Esophagus muscularis mucosa (tissue), 4 donors: ENCODE measurements at regions not wholly inside any gene's neighbourhood (a gene's known extent, or its start where the extent isn't known, plus 50 kb on each side); places are given as distances from the start of the nearest gene placed in this dataset.

ENCODE experiments used
- DNase-seq: peaks from one replicate; pipeline ENCODE4 v3.0.0-alpha.2; 2017; ENCODE audit errors: extremely low spot score
- H3K27ac ChIP-seq, 4 donors: fragments of 200-600 bp; sonication (generic); replicated peaks in 1 of 4; 1 replicate in 3 of 4; 2 replicates in 1 of 4; pipeline ENCODE4 v1.5.1; 2016 to 2019; ENCODE audit warnings: mild to moderate bottlenecking in 1 of 4
- H3K27me3 ChIP-seq, 4 donors: fragments of 200-600 bp; sonication (generic); one replicate each; pipeline versions ENCODE4 v1.5.1 to v1.6.0; 2016 to 2019
- H3K36me3 ChIP-seq, 4 donors: fragments of 200-600 bp; sonication (generic); one replicate each; pipeline ENCODE4 v1.5.1; 2016 to 2019
- H3K4me1 ChIP-seq, 4 donors: fragments of 200-600 bp; sonication (generic); one replicate each; pipeline ENCODE4 v1.5.1; 2016 to 2019
- H3K4me3 ChIP-seq, 4 donors: fragments of 200-600 bp; sonication (generic); 1 replicate in 2 of 4; 2 replicates in 2 of 4; pipeline ENCODE4 v1.5.1; 2016 to 2019; ENCODE audit warnings: mild to moderate bottlenecking in 4 of 4, moderate library complexity in 1 of 4
- H3K9me3 ChIP-seq, 4 donors: fragments of 200-600 bp; sonication (generic); 1 replicate in 3 of 4; 2 replicates in 1 of 4; pipeline ENCODE4 v1.5.1; 2016 to 2019
- EP300 ChIP-seq: sonication (generic); formaldehyde crosslinking; IDR thresholded peaks from one replicate; pipeline ENCODE4 v1.6.1; 2017; ENCODE audit warnings: antibody characterized with exemption
- POLR2A ChIP-seq: fragments of 450-650 bp; IDR thresholded peaks from one replicate; pipeline ENCODE4 v1.6.1; 2017; ENCODE audit warnings: antibody characterized with exemption, moderate library complexity, mild to moderate bottlenecking, low read depth
- POLR2AphosphoS5 ChIP-seq, 2 donors: sonication (generic); formaldehyde crosslinking; IDR thresholded peaks; one replicate each; pipeline ENCODE4 v1.6.1; 2017; ENCODE audit warnings: antibody characterized with exemption in 2 of 2
- WGBS: methylation state at CpG from one replicate; pipeline ENCODE4 v1.1.5; 2018; 5-methylcytosine and 5-hydroxymethylcytosine counted together
- intact Hi-C: fragments of 100-400 bp; cut with DNase I; formaldehyde crosslinking; loops from one replicate; pipeline ENCODE4 v1.15.1; 2023
- TF ChIP-seq, protein P1 (sequence below), 3 experiments: fragments of 200-600 bp in 2 of 3; fragments of 450-650 bp in 1 of 3; sonication (generic) in 2 of 3; IDR thresholded peaks; one replicate each; pipeline ENCODE4 v1.5.1; 2017 to 2019; ENCODE audit warnings: antibody characterized with exemption in 3 of 3, mild to moderate bottlenecking in 2 of 3, moderate library complexity in 1 of 3

DNA sequence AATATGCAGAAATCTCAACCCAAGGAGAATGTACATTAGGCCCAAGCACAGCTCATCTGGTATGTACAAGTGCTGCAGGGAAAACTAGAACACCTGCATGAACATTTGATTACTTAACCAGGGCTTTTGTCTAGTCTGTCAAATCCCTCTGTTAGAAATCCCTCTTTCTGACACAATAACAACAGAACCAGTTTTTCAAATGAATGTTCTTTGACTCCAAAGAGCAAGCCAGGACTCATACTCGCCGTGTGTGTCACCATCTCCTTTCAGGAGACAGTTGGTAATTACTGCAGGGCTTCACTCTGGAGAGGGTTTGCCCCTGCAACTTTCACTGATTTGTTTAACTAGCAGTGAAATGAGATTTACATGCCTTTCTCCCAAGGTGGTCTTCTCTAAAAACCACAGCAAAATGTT lies 143.0 kb upstream of the FAM241A start:
- intact Hi-C loops, result no loop called here
- Histone ChIP-seq H3K4me3 (no peak overlapping the region), H3K9me3 (no peaks in the 10 kb centered on the region), H3K27me3 (no peaks in the 10 kb centered on the region), H3K36me3 (no peaks in the 10 kb centered on the region), H3K27ac (no peak overlapping the region), H3K4me1 (no peaks in the 10 kb centered on the region)
- TF ChIP-seq EP300 (no peak), POLR2AphosphoS5 (IDR thresholded peaks at IDR 0.05) (no peak), POLR2A (no peak)
- TF ChIP-seq, protein P1, sequence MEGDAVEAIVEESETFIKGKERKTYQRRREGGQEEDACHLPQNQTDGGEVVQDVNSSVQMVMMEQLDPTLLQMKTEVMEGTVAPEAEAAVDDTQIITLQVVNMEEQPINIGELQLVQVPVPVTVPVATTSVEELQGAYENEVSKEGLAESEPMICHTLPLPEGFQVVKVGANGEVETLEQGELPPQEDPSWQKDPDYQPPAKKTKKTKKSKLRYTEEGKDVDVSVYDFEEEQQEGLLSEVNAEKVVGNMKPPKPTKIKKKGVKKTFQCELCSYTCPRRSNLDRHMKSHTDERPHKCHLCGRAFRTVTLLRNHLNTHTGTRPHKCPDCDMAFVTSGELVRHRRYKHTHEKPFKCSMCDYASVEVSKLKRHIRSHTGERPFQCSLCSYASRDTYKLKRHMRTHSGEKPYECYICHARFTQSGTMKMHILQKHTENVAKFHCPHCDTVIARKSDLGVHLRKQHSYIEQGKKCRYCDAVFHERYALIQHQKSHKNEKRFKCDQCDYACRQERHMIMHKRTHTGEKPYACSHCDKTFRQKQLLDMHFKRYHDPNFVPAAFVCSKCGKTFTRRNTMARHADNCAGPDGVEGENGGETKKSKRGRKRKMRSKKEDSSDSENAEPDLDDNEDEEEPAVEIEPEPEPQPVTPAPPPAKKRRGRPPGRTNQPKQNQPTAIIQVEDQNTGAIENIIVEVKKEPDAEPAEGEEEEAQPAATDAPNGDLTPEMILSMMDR (IDR thresholded peaks at IDR 0.05), result no peak
- no peak for DNase-seq
- 66% methylated on average over 2 of the region's 2 CpGs for WGBS

DNA sequence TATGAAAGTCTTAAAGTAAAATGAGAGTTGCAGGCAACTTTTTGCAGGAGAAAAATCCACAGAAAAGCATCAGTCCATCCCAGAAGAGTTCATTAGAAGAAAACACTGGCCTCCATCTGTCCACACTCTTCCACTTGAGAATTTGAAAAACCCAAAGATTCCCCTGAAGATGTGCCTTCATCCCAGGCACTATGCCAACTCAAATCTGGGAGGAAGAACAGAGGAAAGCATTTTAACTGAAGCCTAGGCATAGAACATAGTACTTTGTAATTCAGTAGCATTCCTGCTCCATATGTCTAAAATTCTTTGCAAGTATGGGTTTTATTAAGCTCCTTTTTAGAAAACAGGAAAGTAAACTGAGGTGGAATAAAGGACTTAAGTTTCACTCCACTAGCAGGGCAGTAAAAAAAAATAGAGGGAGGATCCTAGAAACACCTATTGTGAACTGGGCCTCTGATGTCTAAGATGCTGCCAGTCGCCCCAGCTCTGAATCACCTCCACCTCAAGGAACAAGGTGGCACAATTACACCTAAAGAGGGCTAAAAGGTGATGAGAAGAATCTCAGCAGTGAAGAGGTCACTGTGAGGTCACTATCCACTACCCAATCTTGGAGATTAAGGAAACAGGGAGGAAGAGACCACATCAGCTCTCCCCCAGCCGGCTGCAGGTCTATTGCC lies 141.9 kb upstream of the FAM241A start:
- Histone ChIP-seq H3K27me3 (no peaks in the 10 kb centered on the region), H3K4me1 (no peaks in the 10 kb centered on the region), H3K9me3 (no peaks in the 10 kb centered on the region), H3K27ac (no peak overlapping the region), H3K4me3 (no peak overlapping the region), H3K36me3 (no peaks in the 10 kb centered on the region)
- 84% methylated on average over 2 of the region's 2 CpGs for WGBS
- no peak for DNase-seq
- TF ChIP-seq POLR2A, result no peak
- TF ChIP-seq, protein P1 (IDR thresholded peaks at IDR 0.05), result no peak
- no peak for TF ChIP-seq EP300
- no peak for TF ChIP-seq POLR2AphosphoS5 (IDR thresholded peaks at IDR 0.05)
- intact Hi-C loops, result no loop called here

DNA sequence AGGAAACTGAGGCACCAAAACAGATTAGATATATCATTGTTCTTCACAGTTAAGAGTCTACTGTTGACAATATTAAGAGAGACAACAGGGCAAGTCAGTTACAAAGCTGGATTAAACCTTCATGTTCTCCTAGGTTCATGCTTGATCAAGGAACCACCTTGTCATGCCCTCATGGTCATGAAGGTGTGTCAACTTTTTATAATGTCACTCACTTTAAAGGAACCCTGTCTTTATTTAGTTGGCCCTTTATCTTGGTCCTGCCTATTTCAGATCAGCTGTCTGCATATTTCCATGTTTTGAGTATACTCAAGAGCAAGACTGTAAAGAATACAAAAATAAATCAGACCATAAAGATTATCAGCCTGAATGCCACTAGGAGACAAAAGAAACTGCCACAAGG lies 140.2 kb upstream of the FAM241A start:
- no peak for TF ChIP-seq EP300
- intact Hi-C loops, result no loop called here
- Histone ChIP-seq H3K36me3 (no peaks in the 10 kb centered on the region), H3K27ac (no peak overlapping the region), H3K9me3 (no peaks in the 10 kb centered on the region), H3K4me1 (no peaks in the 10 kb centered on the region), H3K4me3 (no peak overlapping the region), H3K27me3 (no peaks in the 10 kb centered on the region)
- no peak for DNase-seq

DNA sequence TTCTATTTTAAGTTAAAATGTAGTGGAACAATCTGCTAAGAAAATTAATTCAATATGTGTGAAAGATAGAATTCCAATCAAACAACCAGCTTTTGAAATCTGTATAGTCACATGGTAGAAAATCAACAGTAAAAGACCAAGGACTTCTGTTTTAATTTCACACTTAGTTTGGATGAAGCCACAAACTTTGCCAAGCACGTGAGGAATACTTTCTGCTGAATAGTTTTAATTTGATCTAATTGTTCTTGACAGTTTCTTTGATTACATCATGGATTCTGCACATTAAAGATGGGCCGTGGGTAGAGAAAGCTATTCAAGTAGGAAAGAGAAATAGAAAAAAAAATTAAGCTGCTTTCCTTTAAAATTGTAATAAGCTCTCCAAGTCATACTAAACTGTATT lies 137.9 kb upstream of the FAM241A start:
- H3K27ac ChIP-seq, result no peak overlapping the region
- WGBS, result 63% methylated on average over 2 of the region's 2 CpGs
- no peak overlapping the region for H3K4me3 ChIP-seq
- TF ChIP-seq, protein P1 (IDR thresholded peaks at IDR 0.05), result no peak
- TF ChIP-seq EP300 (no peak), POLR2AphosphoS5 (IDR thresholded peaks at IDR 0.05) (no peak), POLR2A (no peak)
- H3K4me1 ChIP-seq, result no peaks in the 10 kb centered on the region
- no peaks in the 10 kb centered on the region for H3K36me3 ChIP-seq
- intact Hi-C loops, result no loop called here
- no peak for DNase-seq
- H3K9me3 ChIP-seq, result no peaks in the 10 kb centered on the region
- H3K27me3 ChIP-seq, result no peaks in the 10 kb centered on the region

DNA sequence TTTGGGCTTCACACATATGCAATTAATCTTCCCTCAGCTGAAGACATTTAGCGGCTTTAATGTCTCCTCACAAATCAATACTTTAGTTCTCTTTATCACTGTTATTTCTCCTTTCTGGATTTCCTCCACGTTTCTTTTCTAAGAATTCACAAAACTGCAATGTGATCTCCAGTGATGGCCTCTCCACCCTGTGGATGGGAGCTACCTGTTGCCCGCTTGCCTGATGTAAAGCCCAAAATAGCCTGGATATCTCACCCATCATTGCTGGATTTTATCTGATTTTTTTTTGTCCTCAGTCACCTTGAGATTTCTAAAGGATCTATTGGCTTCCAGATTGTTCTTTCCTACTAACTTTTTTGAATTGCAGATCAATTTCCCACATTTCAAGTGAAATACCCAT lies 129.3 kb upstream of the FAM241A start:
- TF ChIP-seq, protein P1 (IDR thresholded peaks at IDR 0.05), result no peak
- TF ChIP-seq EP300 (no peak), POLR2AphosphoS5 (IDR thresholded peaks at IDR 0.05) (no peak), POLR2A (no peak)
- no peaks in the 10 kb centered on the region for H3K36me3 ChIP-seq
- intact Hi-C loops, result no loop called here
- DNase-seq, result no peak
- no peaks in the 10 kb centered on the region for H3K9me3 ChIP-seq
- H3K4me1 ChIP-seq, result no peaks in the 10 kb centered on the region
- no peak overlapping the region for H3K27ac ChIP-seq
- H3K27me3 ChIP-seq, result no peaks in the 10 kb centered on the region
- H3K4me3 ChIP-seq, result no peak overlapping the region
- 83% methylated on average over 3 of the region's 3 CpGs for WGBS
